GM23338 (cell line): ENCODE measurements at regions not wholly inside any gene's neighbourhood (a gene's known extent, or its start where the extent isn't known, plus 50 kb on each side); places are given as distances from the start of the nearest gene placed in this dataset.

Source experiments
- ATAC-seq: fragments of 200-7000 bp; cut with Tn5 transposase; 3 replicates; pipeline ENCODE4 v1.9.1; 2020
- DNase-seq: peaks from one replicate; pipeline ENCODE4 v3.0.0-alpha.2; 2015; ENCODE audit warnings: low spot score
- H2AFZ ChIP-seq: fragments of 200-600 bp; sonication (generic); 2 replicates; pipeline ENCODE4 v1.8.0; 2016; ENCODE audit warnings: antibody characterized with exemption, mild to moderate bottlenecking, moderate library complexity
- H3F3A ChIP-seq: fragments of 200-600 bp; sonication (generic); replicated peaks from 2 replicates; pipeline ENCODE4 v1.8.0; 2017; ENCODE audit warnings: antibody characterized with exemption, mixed run types, low read depth
- H3K27ac ChIP-seq: fragments of 200-600 bp; sonication (generic); 2 replicates; pipeline ENCODE4 v1.6.1; 2016; ENCODE audit warnings: low read depth
- H3K27me3 ChIP-seq: fragments of 200-600 bp; sonication (generic); 2 replicates; pipeline ENCODE4 v1.8.0; 2016; ENCODE audit warnings: mild to moderate bottlenecking, mixed run types, moderate library complexity; ENCODE audit not compliant: insufficient read depth
- H3K36me3 ChIP-seq: fragments of 200-600 bp; sonication (generic); 2 replicates; pipeline ENCODE4 v1.8.0; 2016; ENCODE audit warnings: mild to moderate bottlenecking; ENCODE audit not compliant: insufficient read depth
- H3K4me1 ChIP-seq: fragments of 200-600 bp; sonication (generic); 2 replicates; pipeline ENCODE4 v1.8.0; 2016; ENCODE audit warnings: mild to moderate bottlenecking, moderate library complexity; ENCODE audit not compliant: insufficient read depth
- H3K4me2 ChIP-seq: fragments of 200-600 bp; sonication (generic); 2 replicates; pipeline ENCODE4 v1.7.1; 2017; ENCODE audit warnings: mixed run types
- H3K4me3 ChIP-seq: fragments of 200-600 bp; sonication (generic); 2 replicates; pipeline ENCODE4 v1.6.1; 2016; ENCODE audit warnings: mixed run types
- H3K79me2 ChIP-seq: fragments of 200-600 bp; sonication (generic); replicated peaks from 2 replicates; pipeline ENCODE4 v1.8.0; 2017; ENCODE audit warnings: mild to moderate bottlenecking; ENCODE audit not compliant: insufficient read depth
- H3K9me2 ChIP-seq: fragments of 200-600 bp; sonication (generic); 2 replicates; pipeline ENCODE4 v1.8.0; 2017; ENCODE audit not compliant: insufficient read depth
- H4K20me1 ChIP-seq: fragments of 200-600 bp; sonication (generic); replicated peaks from 2 replicates; pipeline ENCODE4 v1.8.0; 2017; ENCODE audit warnings: mild to moderate bottlenecking; ENCODE audit not compliant: insufficient read depth
- H3K27ac Mint-ChIP-seq: 2 replicates; pipeline ENCODE4 v1.8.0; 2020; ENCODE audit warnings: inconsistent platforms, mild to moderate bottlenecking, moderate library complexity, mixed read lengths
- H3K27me3 Mint-ChIP-seq: 3 replicates; pipeline ENCODE4 v1.8.0; 2022; ENCODE audit warnings: low read depth, mild to moderate bottlenecking, moderate library complexity, mixed read lengths, inconsistent platforms; ENCODE audit not compliant: insufficient read depth, poor library complexity
- H3K36me3 Mint-ChIP-seq: 3 replicates; pipeline ENCODE4 v1.8.0; 2021; ENCODE audit warnings: low read depth, mild to moderate bottlenecking, inconsistent platforms, moderate library complexity, mixed read lengths
- H3K4me1 Mint-ChIP-seq: 3 replicates; pipeline ENCODE4 v1.8.0; 2020; ENCODE audit warnings: mild to moderate bottlenecking, inconsistent platforms, mixed read lengths
- H3K4me3 Mint-ChIP-seq: 3 replicates; pipeline ENCODE4 v1.8.0; 2021; ENCODE audit warnings: moderate library complexity, mild to moderate bottlenecking, inconsistent platforms, mixed read lengths
- H3K9me3 Mint-ChIP-seq: 3 replicates; pipeline ENCODE4 v1.8.0; 2020; ENCODE audit warnings: moderate library complexity, mild to moderate bottlenecking, inconsistent platforms, mixed read lengths
- EZH2phosphoT487 ChIP-seq: fragments of 200-600 bp; sonication (generic); IDR thresholded peaks from one replicate; pipeline ENCODE4 v1.8.1; 2018; ENCODE audit warnings: antibody characterized with exemption; ENCODE audit not compliant: unreplicated experiment
- JUNB ChIP-seq: IDR thresholded peaks from one replicate; pipeline ENCODE4 v1.6.1; 2016; ENCODE audit warnings: antibody characterized with exemption; ENCODE audit not compliant: unreplicated experiment
- NANOG ChIP-seq: IDR thresholded peaks from 2 replicates; pipeline ENCODE4 v1.6.1; 2016; ENCODE audit warnings: antibody characterized with exemption, borderline replicate concordance
- POLR2AphosphoS5 ChIP-seq: IDR thresholded peaks from 2 replicates; pipeline ENCODE4 v1.6.1; 2016; ENCODE audit warnings: antibody characterized with exemption, low read depth
- STAT1 ChIP-seq: IDR thresholded peaks from one replicate; pipeline ENCODE4 v1.6.1; 2016; ENCODE audit warnings: antibody characterized with exemption; ENCODE audit not compliant: unreplicated experiment
- ZNF114 ChIP-seq: fragments of 250-450 bp; sonication (Bioruptor Pico); IDR thresholded peaks from 2 replicates; pipeline ENCODE4 v1.5.0; 2020; ENCODE audit warnings: mild to moderate bottlenecking, moderate library complexity
- ZNF331 ChIP-seq: fragments of 250-450 bp; sonication (Bioruptor Pico); IDR thresholded peaks from 2 replicates; pipeline ENCODE4 v1.5.0; 2020; ENCODE audit warnings: low read depth, mild to moderate bottlenecking, moderate library complexity
- TF ChIP-seq, protein P1 (sequence below): fragments of 250-450 bp; sonication (Bioruptor Pico); IDR thresholded peaks from 2 replicates; pipeline ENCODE4 v1.5.0; 2020; ENCODE audit warnings: mild to moderate bottlenecking, moderate library complexity
- TF ChIP-seq, protein P2 (sequence below): IDR thresholded peaks from 2 replicates; pipeline ENCODE4 v1.6.1; 2016; ENCODE audit warnings: antibody characterized with exemption
- TF ChIP-seq, protein P3 (sequence below): IDR thresholded peaks from one replicate; pipeline ENCODE4 v1.6.1; 2018; ENCODE audit warnings: antibody characterized with exemption; ENCODE audit not compliant: unreplicated experiment

DNA sequence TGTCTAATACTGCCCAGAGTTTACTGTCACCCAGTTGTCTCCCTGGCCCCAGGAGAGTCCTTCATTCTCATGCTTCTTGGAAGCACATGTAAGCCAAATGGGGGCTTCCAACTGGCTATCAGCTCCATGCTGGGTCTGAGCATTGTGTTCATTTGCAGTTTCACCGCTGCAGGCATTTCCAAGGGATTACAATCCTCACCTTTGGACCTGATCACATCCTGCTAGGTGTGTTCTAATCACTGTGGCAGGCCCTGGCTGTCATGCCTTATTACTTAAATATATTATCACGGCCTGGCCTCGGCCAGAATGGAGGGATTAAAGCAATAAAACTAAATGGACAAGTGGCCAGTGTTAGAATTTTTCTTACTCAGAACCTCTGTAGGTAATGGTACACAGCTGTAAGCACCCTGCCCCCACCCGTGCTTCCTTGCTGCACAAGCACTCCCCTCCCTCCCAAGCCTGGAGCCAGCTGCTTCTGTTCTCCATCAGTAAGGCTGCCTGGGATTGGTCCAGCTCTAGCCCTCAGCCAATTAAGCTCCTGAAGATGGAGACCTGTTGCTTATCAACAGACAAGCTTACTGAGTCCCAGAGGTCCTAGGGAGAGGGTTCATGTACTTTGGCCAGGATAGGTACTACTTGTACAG lies 175.9 kb upstream of the RBM19 start (continued):
- TF ChIP-seq, protein P1, sequence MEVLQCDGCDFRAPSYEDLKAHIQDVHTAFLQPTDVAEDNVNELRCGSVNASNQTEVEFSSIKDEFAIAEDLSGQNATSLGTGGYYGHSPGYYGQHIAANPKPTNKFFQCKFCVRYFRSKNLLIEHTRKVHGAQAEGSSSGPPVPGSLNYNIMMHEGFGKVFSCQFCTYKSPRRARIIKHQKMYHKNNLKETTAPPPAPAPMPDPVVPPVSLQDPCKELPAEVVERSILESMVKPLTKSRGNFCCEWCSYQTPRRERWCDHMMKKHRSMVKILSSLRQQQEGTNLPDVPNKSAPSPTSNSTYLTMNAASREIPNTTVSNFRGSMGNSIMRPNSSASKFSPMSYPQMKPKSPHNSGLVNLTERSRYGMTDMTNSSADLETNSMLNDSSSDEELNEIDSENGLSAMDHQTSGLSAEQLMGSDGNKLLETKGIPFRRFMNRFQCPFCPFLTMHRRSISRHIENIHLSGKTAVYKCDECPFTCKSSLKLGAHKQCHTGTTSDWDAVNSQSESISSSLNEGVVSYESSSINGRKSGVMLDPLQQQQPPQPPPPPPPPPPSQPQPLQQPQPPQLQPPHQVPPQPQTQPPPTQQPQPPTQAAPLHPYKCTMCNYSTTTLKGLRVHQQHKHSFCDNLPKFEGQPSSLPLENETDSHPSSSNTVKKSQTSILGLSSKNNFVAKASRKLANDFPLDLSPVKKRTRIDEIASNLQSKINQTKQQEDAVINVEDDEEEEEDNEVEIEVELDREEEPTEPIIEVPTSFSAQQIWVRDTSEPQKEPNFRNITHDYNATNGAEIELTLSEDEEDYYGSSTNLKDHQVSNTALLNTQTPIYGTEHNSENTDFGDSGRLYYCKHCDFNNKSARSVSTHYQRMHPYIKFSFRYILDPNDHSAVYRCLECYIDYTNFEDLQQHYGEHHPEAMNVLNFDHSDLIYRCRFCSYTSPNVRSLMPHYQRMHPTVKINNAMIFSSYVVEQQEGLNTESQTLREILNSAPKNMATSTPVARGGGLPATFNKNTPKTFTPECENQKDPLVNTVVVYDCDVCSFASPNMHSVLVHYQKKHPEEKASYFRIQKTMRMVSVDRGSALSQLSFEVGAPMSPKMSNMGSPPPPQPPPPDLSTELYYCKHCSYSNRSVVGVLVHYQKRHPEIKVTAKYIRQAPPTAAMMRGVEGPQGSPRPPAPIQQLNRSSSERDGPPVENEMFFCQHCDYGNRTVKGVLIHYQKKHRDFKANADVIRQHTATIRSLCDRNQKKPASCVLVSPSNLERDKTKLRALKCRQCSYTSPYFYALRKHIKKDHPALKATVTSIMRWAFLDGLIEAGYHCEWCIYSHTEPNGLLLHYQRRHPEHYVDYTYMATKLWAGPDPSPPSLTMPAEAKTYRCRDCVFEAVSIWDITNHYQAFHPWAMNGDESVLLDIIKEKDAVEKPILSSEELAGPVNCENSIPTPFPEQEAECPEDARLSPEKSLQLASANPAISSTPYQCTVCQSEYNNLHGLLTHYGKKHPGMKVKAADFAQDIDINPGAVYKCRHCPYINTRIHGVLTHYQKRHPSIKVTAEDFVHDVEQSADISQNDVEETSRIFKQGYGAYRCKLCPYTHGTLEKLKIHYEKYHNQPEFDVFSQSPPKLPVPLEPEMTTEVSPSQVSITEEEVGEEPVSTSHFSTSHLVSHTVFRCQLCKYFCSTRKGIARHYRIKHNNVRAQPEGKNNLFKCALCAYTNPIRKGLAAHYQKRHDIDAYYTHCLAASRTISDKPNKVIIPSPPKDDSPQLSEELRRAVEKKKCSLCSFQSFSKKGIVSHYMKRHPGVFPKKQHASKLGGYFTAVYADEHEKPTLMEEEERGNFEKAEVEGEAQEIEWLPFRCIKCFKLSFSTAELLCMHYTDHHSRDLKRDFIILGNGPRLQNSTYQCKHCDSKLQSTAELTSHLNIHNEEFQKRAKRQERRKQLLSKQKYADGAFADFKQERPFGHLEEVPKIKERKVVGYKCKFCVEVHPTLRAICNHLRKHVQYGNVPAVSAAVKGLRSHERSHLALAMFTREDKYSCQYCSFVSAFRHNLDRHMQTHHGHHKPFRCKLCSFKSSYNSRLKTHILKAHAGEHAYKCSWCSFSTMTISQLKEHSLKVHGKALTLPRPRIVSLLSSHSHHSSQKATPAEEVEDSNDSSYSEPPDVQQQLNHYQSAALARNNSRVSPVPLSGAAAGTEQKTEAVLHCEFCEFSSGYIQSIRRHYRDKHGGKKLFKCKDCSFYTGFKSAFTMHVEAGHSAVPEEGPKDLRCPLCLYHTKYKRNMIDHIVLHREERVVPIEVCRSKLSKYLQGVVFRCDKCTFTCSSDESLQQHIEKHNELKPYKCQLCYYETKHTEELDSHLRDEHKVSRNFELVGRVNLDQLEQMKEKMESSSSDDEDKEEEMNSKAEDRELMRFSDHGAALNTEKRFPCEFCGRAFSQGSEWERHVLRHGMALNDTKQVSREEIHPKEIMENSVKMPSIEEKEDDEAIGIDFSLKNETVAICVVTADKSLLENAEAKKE (CRISPR knock-in tag): no peak
- no peak for TF ChIP-seq ZNF114 (CRISPR knock-in tag)
- TF ChIP-seq STAT1: no peak
- TF ChIP-seq JUNB: no peak
- TF ChIP-seq EZH2phosphoT487: no peak
- TF ChIP-seq NANOG: no peak
- TF ChIP-seq, protein P2, sequence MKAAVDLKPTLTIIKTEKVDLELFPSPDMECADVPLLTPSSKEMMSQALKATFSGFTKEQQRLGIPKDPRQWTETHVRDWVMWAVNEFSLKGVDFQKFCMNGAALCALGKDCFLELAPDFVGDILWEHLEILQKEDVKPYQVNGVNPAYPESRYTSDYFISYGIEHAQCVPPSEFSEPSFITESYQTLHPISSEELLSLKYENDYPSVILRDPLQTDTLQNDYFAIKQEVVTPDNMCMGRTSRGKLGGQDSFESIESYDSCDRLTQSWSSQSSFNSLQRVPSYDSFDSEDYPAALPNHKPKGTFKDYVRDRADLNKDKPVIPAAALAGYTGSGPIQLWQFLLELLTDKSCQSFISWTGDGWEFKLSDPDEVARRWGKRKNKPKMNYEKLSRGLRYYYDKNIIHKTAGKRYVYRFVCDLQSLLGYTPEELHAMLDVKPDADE: no peak
- TF ChIP-seq ZNF331 (CRISPR knock-in tag): no peak
- TF ChIP-seq POLR2AphosphoS5: no peak

DNA sequence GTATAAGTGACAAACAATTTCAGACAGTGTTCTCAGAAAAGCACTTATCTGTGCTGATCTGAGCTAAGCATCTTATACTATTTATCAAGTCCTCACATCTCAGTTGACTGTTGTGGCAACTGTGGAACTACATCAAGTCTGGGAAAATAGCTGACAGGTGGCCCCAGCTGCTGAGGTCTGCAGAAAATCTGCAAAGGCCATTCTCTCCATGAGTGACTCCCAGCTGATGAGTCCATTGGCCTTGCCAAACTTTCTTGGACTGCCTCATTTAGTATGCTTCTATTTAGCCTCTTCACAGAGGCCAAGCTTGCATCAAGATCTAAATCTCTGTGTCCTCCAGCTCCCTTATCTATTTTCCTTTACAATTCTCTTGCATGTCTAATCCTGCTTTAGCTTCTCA lies 174.5 kb upstream of the RBM19 start:
- Histone ChIP-seq H2AFZ (no peak overlapping the region), H3K4me3 (no peak overlapping the region), H3K4me2 (no peak overlapping the region), H3K27me3 (no peaks in the 10 kb centered on the region), H3K4me1 (no peaks in the 10 kb centered on the region), H3K36me3 (no peaks in the 10 kb centered on the region), H3K79me2 (no peaks in the 10 kb centered on the region), H3K9me2 (peaks cover 13% of the 10 kb centered on the region; the same call in 1 of the 2 replicates), H3K27ac (no peak overlapping the region), H4K20me1 (no peaks in the 10 kb centered on the region), H3F3A (no peaks in the 10 kb centered on the region)
- H3K4me1 Mint-ChIP-seq: no peaks in the 10 kb centered on the region
- H3K4me3 Mint-ChIP-seq: no peak overlapping the region
- no peak for DNase-seq
- H3K9me3 Mint-ChIP-seq: no peaks in the 10 kb centered on the region
- no peak overlapping the region for H3K27ac Mint-ChIP-seq
- no peaks in the 10 kb centered on the region for H3K36me3 Mint-ChIP-seq
- TF ChIP-seq, protein P3, sequence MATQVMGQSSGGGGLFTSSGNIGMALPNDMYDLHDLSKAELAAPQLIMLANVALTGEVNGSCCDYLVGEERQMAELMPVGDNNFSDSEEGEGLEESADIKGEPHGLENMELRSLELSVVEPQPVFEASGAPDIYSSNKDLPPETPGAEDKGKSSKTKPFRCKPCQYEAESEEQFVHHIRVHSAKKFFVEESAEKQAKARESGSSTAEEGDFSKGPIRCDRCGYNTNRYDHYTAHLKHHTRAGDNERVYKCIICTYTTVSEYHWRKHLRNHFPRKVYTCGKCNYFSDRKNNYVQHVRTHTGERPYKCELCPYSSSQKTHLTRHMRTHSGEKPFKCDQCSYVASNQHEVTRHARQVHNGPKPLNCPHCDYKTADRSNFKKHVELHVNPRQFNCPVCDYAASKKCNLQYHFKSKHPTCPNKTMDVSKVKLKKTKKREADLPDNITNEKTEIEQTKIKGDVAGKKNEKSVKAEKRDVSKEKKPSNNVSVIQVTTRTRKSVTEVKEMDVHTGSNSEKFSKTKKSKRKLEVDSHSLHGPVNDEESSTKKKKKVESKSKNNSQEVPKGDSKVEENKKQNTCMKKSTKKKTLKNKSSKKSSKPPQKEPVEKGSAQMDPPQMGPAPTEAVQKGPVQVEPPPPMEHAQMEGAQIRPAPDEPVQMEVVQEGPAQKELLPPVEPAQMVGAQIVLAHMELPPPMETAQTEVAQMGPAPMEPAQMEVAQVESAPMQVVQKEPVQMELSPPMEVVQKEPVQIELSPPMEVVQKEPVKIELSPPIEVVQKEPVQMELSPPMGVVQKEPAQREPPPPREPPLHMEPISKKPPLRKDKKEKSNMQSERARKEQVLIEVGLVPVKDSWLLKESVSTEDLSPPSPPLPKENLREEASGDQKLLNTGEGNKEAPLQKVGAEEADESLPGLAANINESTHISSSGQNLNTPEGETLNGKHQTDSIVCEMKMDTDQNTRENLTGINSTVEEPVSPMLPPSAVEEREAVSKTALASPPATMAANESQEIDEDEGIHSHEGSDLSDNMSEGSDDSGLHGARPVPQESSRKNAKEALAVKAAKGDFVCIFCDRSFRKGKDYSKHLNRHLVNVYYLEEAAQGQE: no peak
- no peak for ATAC-seq
- peaks cover 5% of the 10 kb centered on the region for H3K27me3 Mint-ChIP-seq
